Fibroblast of lung (primary cell): ENCODE measurements at regions not wholly inside any gene's neighbourhood (a gene's known extent, or its start where the extent isn't known, plus 50 kb on each side); places are given as distances from the start of the nearest gene placed in this dataset.

Experiments used
- CTCF ChIP-seq, 2 donors: IDR thresholded peaks in 1 of 2; conservative IDR thresholded peaks in 1 of 2; 1 replicate in 1 of 2; 2 replicates in 1 of 2; pipeline ENCODE4 v1.5.1; 2011 to 2012; ENCODE audit warnings: low read length in 2 of 2, control low read depth in 1 of 2, inconsistent platforms in 1 of 2, low read depth in 1 of 2, mild to moderate bottlenecking in 1 of 2
- EZH2 ChIP-seq: IDR thresholded peaks from 2 replicates; pipeline ENCODE4 v1.5.1; 2012; ENCODE audit warnings: low read length, control low read depth, mild to moderate bottlenecking; ENCODE audit errors: missing control alignments

GRCh38 chr11:121368364-121369240 is 76.0 kb downstream of the SC5D start:
- no peak for TF ChIP-seq CTCF (conservative IDR thresholded peaks at IDR 0.05 in 1 of 2, IDR thresholded peaks at IDR 0.05 in 1 of 2; ENCODE audit: low read depth in 1 of 2, low read length in 2 of 2)
- no peak for TF ChIP-seq EZH2
